Kidney glomerular epithelial cell (primary cell): ENCODE measurements at regions not wholly inside any gene's neighbourhood (a gene's known extent, or its start where the extent isn't known, plus 50 kb on each side); places are given as distances from the start of the nearest gene placed in this dataset.
A peak's percentile ranks its signal among the peaks of the same experiment; 100 is the strongest.

Experiments
- DNase-seq: peaks from one replicate; lab custom pipeline; 2025; lab: John Stamatoyannopoulos, UW

DNA sequence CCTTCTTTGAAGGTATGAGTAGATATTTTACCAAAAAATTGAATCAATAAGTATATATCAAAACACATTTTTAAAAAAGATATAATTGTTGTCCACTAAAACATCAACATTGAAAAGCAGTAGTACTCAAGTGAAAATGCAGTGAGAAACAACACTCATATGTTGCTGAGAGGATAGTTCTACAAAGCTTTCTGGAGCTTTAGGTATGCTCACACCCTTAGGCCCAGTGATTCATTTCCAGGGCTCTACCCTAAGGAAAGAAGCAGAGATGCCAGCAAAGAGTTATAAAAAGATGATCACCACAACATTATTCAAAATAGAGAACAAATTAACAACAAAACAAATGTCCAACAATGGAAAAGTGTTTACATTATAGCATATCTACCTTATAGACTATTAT, 197.3 kb upstream of the CCDC150 start:
- DNase-seq = no peak

DNA sequence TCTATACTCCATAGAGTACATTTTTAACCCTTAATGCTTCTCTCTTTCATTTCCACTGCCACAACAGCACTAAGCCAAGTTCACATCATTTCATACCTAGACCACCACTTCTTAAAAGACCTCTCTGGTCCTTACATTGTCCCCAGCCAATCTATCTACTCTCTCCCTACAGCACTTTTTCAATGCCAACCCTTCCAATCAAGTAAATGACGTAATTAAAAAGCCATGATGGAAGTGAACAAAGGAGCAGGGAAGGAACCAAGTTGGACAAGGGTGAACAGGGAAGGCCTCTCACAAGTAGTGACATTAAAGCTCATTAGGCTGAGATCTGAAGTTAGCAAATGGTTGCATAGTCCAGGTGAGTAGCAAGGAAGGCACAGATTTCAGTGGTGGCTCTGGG, 195.1 kb upstream of the CCDC150 start:
- no peak for DNase-seq

DNA sequence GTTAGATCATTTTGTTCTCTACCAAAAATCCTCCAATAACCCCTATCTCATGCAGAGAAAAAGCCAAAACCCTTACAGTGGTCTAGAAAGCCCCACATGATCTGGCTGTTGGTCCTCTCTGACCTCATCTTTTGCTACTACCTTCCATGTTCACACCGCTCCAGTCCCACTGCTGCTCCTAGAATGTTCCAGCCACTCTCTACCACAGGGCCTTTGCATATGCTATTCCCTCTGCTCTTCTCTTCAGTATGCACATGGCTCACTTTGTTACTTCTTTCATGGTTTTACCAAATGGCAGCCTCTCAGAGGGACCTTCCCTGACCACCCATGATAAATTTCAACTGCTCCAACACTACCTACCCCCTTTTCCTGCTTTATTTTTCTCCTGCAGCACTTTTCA, 193.5 kb upstream of the CCDC150 start:
- no peak for DNase-seq

DNA sequence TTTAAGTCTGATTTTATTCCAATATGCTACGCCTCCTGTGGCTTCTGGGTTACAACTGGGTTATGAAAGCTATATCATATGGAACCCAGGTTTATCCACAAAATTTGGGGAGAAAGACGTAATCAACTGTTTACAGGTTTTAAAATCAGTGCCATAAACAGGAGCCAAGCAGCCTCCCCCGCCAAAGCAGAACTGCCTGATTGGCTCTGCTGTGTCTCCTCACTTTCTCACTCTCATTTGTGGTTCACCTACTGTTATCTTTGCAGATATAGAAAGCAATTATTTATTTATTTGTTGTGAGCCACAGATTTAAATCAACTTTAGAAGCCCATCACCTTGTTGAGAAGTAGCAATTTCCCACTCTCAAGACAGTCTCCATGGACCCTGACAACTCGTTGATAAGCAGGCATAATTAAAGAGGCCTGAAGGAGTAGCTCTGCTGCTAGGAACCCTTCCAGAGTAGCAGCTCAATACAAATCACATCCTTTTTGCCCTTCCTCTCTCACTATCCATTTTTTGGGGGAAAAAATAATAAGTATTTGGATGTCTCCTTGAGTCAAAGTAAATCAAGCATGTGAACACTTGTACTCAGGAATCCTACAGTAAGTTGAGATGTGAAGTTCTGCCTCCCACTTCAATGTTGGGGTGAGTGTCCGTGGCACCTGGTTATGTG, 191.0 kb upstream of the CCDC150 start:
- DNase-seq = no peak

DNA sequence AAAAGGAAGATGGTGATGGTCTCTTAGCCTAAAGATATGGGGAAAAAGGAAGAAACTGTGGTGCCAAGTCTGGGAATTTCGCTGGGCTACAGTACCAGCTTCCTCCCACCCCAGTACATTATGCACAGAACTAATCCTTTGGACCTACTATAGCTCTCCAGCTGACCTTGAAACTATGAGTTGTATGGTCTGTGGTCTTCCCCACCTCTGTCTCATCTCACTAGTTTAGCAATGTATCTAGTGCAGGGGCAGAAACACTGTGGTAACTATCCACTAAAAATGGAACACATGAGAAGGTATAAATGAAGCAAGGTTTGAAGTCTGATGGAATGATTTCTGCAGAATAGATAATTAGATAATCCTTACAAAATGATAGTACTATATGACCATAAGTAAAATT, 190.4 kb upstream of the CCDC150 start:
- no peak for DNase-seq

DNA sequence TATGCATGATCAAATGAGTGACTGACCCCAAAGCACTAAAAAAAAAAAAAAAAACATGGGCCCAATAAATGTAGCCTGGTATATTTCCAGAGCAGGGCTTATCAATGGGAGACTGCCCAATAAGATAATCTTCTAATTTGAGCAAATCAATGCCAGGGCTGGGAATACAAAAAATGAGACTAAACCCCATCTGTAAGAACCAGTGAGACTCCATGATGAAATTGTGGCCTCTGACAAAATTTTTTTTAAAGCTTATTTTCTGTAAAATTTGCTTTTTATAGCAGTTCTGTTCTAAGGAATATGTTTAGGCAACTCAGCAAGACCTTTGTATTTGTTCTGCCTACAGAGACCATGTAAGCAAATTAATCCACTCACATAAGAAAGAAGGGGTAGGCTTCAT, 186.8 kb upstream of the CCDC150 start:
- no peak for DNase-seq

DNA sequence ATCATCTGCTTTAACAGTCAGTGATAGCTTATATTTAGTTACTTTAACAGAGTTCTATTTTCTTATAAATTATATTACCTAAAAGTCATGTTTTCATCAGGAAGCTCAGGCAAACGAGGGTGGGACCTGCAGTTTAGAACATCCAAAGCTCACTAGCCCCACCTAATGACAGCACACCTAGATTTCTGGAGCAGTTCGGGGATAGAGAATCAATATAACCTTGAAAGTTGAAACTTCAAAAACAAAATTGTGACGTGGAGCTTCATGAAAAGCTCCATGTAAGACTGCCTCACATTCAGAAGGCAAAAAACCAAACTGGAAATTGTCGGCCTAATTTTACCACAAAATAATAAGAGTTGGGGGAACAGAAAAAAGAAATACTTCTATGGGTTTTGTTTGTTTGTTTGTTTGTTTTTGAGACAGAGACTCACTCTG, 185.9 kb upstream of the CCDC150 start:
- DNase-seq = peak; percentile 42

DNA sequence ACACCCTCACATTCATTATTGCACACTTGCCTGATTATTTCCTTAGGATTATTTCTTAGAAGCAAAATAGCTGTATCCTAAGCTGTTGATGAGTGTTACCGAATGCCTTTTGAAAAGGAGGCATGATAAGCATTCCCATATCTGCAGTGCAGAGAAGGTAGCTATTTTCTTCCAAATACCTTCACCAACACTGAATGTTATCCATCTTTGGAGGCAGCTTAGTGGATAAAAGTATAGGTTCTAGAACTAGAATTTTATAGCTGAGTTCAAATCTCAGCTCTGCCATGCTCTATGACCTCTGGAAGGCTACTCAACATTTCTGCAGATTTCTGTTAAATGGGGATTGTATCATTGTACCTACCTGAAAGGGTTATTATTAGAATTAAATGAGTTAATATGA, 185.0 kb upstream of the CCDC150 start:
- DNase-seq = no peak

DNA sequence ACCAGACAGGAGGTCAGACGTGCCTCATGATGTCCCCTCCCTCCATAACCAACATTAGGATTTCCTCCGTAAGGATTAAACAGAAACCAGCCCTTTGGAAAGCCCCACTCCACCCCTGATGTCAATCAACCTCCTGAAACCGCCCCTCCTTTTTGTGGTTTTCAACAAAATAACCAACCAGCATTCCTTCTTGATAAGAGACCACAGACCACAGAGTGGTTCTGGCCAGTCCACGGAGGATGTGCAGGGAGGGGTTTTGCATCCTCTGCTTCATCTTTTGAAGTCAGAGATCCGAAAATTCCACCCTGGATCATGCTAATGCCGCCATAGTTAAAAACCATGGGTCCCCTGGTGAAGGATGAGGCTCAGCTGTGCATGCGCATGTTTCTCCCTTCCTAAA, 180.0 kb upstream of the CCDC150 start:
- DNase-seq = peak; percentile 12

DNA sequence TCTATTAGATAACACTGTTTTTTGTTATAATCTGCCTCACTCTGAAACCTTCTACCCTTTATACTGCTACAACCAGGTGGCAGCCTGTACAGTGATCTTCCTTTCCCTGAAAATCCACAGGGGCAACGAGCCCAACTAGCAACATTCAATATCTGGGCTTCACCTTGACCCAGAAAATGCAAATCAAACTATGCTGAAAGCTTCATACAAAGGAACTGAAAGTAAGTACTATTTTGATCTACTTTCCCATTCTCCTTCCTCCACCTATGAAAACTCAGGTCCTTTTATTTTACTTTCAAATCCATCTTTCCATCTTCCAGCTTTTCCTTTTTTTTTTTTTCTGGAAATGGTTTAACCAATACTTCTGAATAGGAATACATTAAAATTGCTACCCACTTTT, 175.8 kb upstream of the CCDC150 start:
- no peak for DNase-seq

DNA sequence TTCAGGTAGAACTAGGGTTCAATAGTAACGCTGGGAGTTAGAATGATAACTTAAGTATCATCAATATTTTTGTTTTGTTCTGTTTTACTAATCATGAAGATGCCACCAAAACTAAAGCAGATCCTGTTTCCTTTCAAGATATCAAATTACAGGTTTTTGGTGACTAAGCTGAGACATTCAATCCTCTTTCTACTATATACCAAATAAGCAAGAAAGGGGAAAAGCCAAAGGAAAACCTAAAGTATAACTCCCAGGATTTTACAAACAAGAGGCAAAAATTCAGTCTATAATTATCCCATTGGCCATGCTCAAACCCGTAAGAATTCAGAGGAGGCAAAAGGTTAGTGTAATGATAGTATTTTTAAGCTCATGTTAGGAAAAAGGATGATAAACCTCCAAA, 175.2 kb upstream of the CCDC150 start:
- DNase-seq = no peak

DNA sequence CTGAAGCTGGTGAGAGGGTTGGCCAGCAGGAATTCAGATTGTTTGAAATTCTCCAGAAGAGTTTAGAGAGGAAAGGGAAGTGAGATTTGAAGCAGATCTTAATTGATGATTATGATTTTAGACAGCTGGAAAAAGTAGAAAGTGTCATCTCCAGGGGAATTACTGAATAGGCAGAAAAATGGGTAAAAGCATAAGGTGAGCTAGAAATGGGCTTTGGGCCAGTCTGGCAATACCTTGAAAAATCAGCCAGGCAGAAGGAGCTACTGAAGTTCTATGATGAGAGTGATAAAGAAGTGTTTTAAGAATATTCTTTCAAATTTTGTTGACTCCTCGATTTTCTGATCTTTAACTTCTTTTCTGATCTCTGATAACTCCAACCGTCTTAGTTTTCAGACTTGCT, 172.9 kb upstream of the CCDC150 start:
- no peak for DNase-seq

DNA sequence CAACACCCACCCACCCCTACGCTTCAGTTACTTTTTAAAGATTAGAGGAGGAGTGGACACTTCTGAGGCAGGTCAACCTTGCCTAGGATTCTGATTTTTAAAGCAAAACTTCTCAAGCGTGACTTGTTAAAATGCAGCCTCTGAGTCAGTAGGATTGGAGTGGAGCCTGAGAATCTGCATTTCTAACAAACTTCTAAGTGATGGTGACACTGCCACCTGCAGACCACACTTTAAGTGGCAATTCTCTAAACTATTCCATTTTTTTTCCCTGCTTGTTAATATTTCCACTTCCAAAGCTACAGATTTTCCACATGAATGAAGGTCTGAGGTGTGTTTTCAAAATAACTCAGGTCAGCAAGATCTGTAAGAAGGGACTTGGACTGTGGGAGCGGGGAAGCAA, 171.1 kb upstream of the CCDC150 start:
- peak; percentile 19 for DNase-seq

DNA sequence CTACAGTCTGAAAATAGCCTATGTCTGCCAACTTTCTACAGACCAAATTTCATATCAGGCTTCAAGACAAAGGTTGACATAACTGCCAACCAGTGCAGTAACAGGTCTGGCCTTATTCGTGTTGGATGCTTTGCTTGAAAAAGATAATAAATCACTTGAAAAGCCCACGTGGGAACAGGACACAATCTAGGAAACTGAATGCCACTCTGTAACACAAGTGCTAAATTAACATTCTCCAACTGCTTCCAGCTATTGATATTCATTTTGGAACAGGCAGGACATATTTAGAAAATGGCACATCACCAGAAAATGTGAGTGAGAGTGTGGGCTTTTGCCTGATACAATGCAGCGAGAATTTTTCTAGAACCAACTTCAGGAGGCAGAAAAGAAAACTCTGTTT, 165.9 kb upstream of the CCDC150 start:
- DNase-seq = no peak

DNA sequence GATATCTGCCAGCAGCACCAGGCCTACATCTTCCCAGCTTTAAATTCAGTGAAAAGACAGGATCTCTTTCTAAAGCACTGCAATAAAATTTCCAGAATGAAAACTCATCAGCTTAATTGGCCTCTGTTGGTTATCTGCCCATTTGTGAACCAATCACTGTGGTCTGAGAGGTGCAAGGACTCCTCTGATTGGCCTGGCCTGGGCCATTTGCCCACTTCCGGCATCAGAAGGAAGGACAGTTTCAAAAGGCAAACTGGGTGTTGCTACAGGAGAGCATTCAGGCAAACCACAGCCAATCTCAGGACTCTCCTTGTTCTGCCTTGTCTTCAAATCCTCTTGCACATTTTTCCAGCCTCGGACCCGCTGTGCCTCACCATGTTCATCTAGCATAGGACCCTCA, 163.9 kb upstream of the CCDC150 start:
- no peak for DNase-seq

DNA sequence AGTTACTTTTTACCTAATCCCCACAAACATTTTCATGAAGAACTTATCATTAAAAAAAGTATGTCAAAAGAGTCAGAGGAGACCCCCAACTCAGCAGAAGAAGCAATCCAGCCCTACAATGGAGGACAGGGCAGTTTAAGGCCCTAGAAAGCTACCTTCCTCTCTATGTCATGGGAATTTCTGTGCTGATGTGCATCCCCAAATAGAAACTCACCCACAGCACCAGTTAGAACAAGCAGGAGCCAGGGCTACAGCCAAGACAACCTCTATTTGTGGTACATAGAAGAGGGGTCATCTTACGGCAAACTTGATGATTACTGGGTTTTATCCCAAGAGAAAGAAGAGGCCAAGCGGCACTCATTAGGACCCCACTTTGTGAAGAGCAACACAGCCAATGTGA, 160.9 kb upstream of the CCDC150 start:
- DNase-seq = no peak

DNA sequence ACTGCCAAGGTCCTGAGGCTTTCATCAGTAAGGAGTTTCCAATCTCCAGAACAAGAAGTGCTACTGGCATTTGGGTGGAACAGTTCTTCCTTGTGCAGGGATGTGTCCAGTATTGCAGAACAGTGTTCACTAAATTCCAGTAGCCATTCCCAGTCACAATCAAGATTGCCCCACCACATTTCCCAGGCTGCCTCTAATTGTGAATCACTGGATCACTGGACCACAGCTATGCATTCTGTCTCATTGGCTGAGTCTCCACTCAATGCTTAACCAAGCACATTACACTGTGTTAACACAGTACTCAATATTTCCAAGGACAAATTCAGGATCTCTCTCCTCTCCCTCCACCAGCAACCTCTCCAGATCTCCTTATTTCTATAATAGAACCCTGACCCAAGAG, 160.2 kb upstream of the CCDC150 start:
- peak; percentile 76 for DNase-seq

DNA sequence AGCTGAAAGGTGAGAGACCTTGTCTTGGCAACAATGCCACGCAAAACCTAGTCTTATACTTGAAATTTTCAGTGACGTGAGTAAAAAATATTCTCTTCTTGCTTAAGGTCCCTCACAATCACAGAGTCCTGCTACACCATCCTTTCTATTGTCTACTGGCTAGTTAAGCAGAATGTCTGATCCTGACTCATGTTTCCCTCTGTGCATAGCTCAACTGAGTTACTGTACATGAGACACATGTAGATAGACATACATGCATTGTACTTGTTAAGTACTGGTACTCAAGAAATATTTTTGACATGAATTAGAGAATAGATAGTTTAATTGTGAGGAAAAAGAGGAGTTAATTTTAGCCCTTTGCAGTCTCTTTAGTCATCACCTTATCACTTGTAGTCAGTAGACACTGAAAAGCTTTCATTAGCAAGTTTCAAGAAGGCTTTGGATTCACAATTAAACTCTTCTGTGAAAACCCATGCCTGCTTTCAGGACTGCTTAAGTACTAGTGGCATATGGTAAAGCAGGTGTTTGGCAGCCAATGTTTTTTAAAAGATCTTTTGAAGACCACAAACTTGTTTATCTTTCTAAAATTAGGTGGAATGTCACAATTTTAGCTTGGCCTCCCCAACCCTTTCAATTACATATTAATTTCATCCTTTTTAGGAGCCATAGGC, 158.7 kb upstream of the CCDC150 start:
- DNase-seq = no peak

DNA sequence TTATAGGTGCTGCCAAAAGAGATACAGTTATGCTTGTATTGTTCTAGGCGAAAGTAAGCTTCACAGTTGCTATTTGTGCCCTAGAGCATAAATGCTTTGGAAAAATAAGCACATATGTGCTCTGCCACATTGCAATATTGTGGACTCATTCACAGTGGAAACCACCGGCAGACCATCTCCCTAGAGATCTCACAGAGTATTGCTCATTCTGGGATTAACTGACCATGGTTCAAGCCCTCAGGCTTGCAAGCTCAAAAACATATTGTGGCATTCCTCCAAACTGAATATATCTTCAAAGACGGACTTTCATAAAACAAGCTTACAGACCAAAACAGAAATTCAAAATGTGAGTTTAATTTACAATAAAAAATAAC, 158.2 kb upstream of the CCDC150 start:
- no peak for DNase-seq

DNA sequence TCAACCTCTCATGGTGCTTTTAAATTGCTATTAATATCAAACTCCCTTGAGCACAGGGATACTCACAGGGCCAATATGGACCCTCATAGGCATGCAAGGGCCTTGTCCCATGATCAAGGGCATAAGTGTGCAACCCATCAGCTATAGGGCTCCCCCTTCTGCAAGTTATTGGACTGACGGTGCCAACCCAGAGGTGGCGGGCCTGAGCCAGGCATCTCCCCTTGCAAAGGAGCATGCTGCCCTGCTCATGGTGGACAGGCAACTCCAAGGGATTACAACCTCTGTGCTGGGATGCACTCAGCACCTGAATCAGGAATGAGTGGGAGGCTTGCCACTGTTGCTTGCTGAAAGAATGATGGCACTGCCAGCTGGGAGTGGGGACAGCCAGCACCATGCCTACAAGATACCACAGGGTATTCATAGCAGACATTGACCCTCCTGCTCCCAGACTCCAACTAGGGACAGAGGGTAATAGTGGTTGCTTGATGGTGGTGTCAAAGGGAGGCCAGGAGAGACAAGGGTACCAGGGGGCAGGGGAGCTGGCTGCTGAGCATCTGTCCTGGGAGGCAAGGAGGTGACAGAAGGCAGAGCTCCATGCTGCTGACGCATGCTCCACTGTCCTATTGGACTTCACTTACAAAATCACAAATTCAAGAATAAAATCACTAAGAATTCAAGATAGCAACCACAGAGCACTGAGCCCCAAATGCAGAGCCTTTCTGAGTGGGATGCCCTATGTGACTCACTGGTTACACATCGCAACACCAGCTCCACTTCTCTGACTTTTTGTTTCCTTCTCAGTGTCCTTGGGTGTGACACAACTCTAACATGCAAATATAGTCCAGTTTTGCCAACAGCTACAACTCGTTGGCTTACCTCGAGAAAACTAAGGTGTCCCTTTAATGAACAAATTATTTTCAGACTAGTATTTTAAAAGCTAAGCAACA, 157.1 kb upstream of the CCDC150 start:
- DNase-seq = no peak

DNA sequence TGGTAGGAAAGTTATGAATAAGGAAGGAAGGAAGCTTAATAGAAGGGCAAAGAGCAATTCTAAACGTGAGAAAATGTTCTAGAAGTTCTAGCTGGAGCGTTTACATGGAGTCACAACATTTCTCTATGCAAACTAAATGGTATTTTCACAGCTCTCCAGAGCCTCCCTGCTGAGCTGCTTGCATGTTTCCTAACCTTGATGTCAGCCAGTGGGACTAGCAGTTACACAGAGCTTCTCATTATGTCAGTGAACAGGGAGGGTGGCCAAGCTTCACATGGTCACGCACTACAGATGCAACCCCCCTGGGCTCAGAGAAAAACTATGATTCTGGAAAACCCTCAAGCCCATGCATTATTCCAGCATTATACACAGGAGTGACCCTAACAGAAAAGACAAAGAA, 153.4 kb upstream of the CCDC150 start:
- no peak for DNase-seq

DNA sequence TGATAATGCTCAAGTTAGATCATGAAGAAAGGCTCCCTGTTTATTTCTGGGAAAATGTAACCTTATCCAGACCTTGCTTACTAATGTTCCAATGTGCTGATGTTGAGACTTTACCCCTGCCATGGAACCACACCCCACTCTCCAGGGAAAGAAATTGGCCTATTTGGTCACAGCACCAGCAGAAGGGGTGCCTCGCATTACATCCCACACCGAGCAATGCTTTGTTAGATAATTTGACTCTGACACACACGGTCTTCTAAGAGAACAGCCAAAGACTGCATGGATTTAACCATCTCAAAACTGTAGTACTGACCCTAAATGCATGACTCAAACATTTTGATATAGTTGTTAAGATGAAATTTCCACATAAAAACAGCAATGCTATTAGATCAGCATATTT, 152.1 kb upstream of the CCDC150 start:
- DNase-seq = no peak

DNA sequence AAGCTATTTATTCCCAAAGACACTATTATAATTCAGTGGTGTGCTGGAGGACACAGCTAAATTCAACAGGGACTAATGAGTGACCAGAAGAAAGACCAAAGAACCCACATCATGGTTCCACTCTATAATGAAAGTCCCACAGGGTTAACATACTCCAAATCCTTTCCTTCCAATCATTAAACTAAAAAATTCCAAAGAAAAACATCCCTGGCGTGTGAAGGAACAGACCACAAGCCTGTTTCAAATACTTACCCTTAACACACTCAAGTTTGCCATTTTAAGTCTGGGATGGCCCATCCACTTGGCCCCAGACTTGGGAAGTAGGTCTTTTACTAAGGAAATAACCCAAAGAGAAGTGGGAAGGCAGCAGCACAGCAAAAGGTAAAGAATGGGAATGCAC, 150.1 kb upstream of the CCDC150 start:
- peak; percentile 4 for DNase-seq
